ENCODE measurements at regions not wholly inside any gene's neighbourhood (a gene's known extent, or its start where the extent isn't known, plus 50 kb on each side); places are given as distances from the start of the nearest gene placed in this dataset.
"Not testable (repeated sequence)": the region's sequence is repeated elsewhere in the genome, so short reads cannot be mapped to it uniquely, and the experiment has no call there.

DNA sequence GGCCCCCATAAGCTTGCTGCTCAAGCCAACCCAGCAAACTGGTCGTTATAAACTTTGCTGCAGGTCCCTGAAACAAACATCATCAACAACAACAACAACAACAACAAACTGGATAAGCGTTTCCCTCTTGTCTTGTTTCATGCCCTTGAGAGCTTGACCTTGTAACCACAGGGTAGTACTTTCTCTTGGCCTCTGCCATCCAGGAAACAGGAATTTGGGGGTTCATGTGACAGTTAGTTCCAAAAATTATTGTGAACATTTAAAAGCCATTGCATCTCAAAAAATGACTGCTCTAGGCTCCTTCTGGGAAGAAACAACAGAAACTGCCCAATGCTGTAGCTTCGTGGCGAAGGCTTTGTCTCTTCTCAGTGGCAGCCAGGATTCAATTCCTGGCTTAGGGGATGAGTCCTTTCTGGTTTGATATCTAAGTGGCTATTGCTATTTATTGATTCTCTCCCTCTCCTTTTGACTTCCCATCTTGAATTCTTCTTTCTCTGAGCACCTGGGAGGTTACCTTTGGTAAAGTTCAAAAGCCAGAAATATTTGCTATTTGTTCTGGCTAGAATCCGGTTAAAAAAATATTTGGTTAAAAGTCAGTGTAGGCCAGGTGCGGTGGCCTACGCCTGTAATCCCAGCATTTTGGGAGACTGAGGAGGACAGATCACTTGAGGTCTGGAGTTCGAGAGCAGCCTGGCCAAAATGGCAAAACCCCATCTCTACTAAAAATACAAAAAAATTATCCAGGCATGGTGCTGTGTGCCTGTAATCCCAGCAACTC lies 52.0 kb upstream of the CPM start:
- Histone ChIP-seq H2BK12ac (ENCODE audit: insufficient read length, low read depth, low read length) (no peak overlapping the region), H3K9ac (ENCODE audit: extremely low read depth, insufficient read length, low read length) (no peak overlapping the region), H3K4me1 (ENCODE audit: insufficient read depth, low read length) (no peaks in the 10 kb centered on the region), H4K5ac (ENCODE audit: insufficient read length, low read depth, low read length) (no peak overlapping the region), H2BK5ac (ENCODE audit: insufficient read length, low read length) (no peak overlapping the region), H3K9me3 (ENCODE audit: control insufficient read depth, low read depth, low read length) (no peaks in the 10 kb centered on the region), H3K18ac (ENCODE audit: insufficient read length, low read depth, low read length) (no peak overlapping the region), H4K20me1 (ENCODE audit: control insufficient read depth, insufficient read depth, insufficient read length) (no peaks in the 10 kb centered on the region), H3K4ac (ENCODE audit: low read depth, low read length) (no peak overlapping the region), H2AFZ (ENCODE audit: low read length) (no peak overlapping the region), H3K79me2 (ENCODE audit: insufficient read depth, low read length) (no peaks in the 10 kb centered on the region), H2AK5ac (ENCODE audit: insufficient read length, low read length) (no peak overlapping the region), H3T11ph (ENCODE audit: low read length) (no peak overlapping the region), H3K4me2 (ENCODE audit: insufficient read depth, insufficient read length, low read length) (no peak overlapping the region), H3K56ac (ENCODE audit: insufficient read length, low read depth, low read length) (no peak overlapping the region), H2BK20ac (ENCODE audit: low read depth, low read length, poor library complexity, severe bottlenecking) (no peak overlapping the region), H3K27ac (ENCODE audit: insufficient read length, low read depth, low read length) (no peak overlapping the region), H3K79me1 (ENCODE audit: insufficient read depth, low read depth, low read length, poor library complexity, severe bottlenecking) (no peaks in the 10 kb centered on the region), H4K91ac (ENCODE audit: insufficient read length, low read depth, low read length) (no peak overlapping the region), H2BK15ac (ENCODE audit: low read depth, low read length) (no peak overlapping the region), H3K27me3 (ENCODE audit: insufficient read depth, low read length) (no peaks in the 10 kb centered on the region), H3K23ac (ENCODE audit: insufficient read length, low read depth, low read length) (no peak overlapping the region), H3K14ac (ENCODE audit: insufficient read depth, low read length) (no peak overlapping the region), H4K8ac (replicated peaks; ENCODE audit: insufficient read length, low read depth, low read length) (no peak overlapping the region), H3K23me2 (ENCODE audit: insufficient read length, low read depth, low read length, poor library complexity, severe bottlenecking) (no peaks in the 10 kb centered on the region), H2BK120ac (ENCODE audit: low read depth, low read length, poor library complexity, severe bottlenecking) (no peak overlapping the region)
- peaks cover under 1 to 27% (median 13%) of the 10 kb centered on the region in 3 experiments; a peak in 5 of 7 replicates for H3K36me3 Mint-ChIP-seq (ENCODE audit: insufficient read depth in 1 of 3, low read depth in 3 of 3)
- no CpG with 5 or more reads among the region's 8 CpGs for WGBS (ENCODE audit: extremely low coverage, insufficient read length, low lambda C conversion rate)
- no peak for DNase-seq
- peaks cover 23 to 26% of the 10 kb centered on the region in 2 experiments for H3K9me3 Mint-ChIP-seq
- H3K4me3 Mint-ChIP-seq, result no peak overlapping the region
- TF ChIP-seq, protein P1, sequence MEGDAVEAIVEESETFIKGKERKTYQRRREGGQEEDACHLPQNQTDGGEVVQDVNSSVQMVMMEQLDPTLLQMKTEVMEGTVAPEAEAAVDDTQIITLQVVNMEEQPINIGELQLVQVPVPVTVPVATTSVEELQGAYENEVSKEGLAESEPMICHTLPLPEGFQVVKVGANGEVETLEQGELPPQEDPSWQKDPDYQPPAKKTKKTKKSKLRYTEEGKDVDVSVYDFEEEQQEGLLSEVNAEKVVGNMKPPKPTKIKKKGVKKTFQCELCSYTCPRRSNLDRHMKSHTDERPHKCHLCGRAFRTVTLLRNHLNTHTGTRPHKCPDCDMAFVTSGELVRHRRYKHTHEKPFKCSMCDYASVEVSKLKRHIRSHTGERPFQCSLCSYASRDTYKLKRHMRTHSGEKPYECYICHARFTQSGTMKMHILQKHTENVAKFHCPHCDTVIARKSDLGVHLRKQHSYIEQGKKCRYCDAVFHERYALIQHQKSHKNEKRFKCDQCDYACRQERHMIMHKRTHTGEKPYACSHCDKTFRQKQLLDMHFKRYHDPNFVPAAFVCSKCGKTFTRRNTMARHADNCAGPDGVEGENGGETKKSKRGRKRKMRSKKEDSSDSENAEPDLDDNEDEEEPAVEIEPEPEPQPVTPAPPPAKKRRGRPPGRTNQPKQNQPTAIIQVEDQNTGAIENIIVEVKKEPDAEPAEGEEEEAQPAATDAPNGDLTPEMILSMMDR (conservative IDR thresholded peaks at IDR 0.05), result no peak
- H3K27ac Mint-ChIP-seq, result no peak overlapping the region; a peak in 2 of 7 replicates
- H3K27me3 Mint-ChIP-seq (ENCODE audit: low read depth), result peaks cover 1% of the 10 kb centered on the region
- H3K4me1 Mint-ChIP-seq, result peaks cover 10 to 12% of the 10 kb centered on the region in 2 experiments

DNA sequence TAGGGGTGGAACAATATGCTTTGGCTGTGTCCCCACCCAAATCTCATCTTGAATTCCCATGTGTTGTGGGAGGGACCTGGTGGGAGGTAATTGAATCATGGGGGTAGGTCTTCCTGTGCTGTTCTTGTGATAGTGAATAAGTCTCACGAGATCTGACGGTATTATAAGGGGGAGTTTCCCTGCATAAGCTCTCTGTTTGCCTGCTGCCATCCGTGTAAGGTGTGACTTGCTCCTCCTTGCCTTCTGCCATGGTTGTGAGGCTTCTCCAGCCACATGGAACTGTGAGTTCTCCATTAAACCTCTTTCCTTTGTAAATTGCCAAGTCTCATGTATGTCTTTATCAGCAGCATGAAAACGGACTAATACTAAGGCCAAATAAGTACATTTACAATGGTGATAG lies 64.6 kb upstream of the CPM start:
- DNase-seq; H2BK15ac ChIP-seq (ENCODE audit: low read depth, low read length); H4K5ac ChIP-seq (ENCODE audit: insufficient read length, low read depth, low read length); H4K91ac ChIP-seq (ENCODE audit: insufficient read length, low read depth, low read length); H3K56ac ChIP-seq (ENCODE audit: insufficient read length, low read depth, low read length); H3K14ac ChIP-seq (ENCODE audit: insufficient read depth, low read length); H3K9ac ChIP-seq (ENCODE audit: extremely low read depth, insufficient read length, low read length); H3T11ph ChIP-seq (ENCODE audit: low read length); H3K27me3 Mint-ChIP-seq (ENCODE audit: low read depth); H2BK20ac ChIP-seq (ENCODE audit: low read depth, low read length, poor library complexity, severe bottlenecking); H2BK120ac ChIP-seq (ENCODE audit: low read depth, low read length, poor library complexity, severe bottlenecking); H2BK5ac ChIP-seq (ENCODE audit: insufficient read length, low read length); H3K4me2 ChIP-seq (ENCODE audit: insufficient read depth, insufficient read length, low read length); H3K4me1 ChIP-seq (ENCODE audit: insufficient read depth, low read length); H3K79me2 ChIP-seq (ENCODE audit: insufficient read depth, low read length); H3K4me1 Mint-ChIP-seq; H3K23me2 ChIP-seq (ENCODE audit: insufficient read length, low read depth, low read length, poor library complexity, severe bottlenecking); H3K9me3 ChIP-seq (ENCODE audit: control insufficient read depth, low read depth, low read length); H3K18ac ChIP-seq (ENCODE audit: insufficient read length, low read depth, low read length); H3K27me3 ChIP-seq (ENCODE audit: insufficient read depth, low read length); H3K23ac ChIP-seq (ENCODE audit: insufficient read length, low read depth, low read length); H2BK12ac ChIP-seq (ENCODE audit: insufficient read length, low read depth, low read length); H2AK5ac ChIP-seq (ENCODE audit: insufficient read length, low read length); H3K27ac Mint-ChIP-seq; H3K4me3 Mint-ChIP-seq; H3K4ac ChIP-seq (ENCODE audit: low read depth, low read length); H2AFZ ChIP-seq (ENCODE audit: low read length); H3K79me1 ChIP-seq (ENCODE audit: insufficient read depth, low read depth, low read length, poor library complexity, severe bottlenecking); H4K8ac ChIP-seq (replicated peaks; ENCODE audit: insufficient read length, low read depth, low read length); H4K20me1 ChIP-seq (ENCODE audit: control insufficient read depth, insufficient read depth, insufficient read length); H3K27ac ChIP-seq (ENCODE audit: insufficient read length, low read depth, low read length): not testable (repeated sequence)
- Mint-ChIP-seq H3K9me3 (peaks cover 19 to 28% of the 10 kb centered on the region in 2 experiments), H3K36me3 (ENCODE audit: insufficient read depth in 1 of 3, low read depth in 3 of 3) (peaks cover 6 to 13% (median 8%) of the 10 kb centered on the region in 3 experiments)
- no CpG with 5 or more reads among the region's 4 CpGs for WGBS (ENCODE audit: extremely low coverage, insufficient read length, low lambda C conversion rate)
